Heart left ventricle (tissue), 13 donors: ENCODE measurements at regions not wholly inside any gene's neighbourhood (a gene's known extent, or its start where the extent isn't known, plus 50 kb on each side); places are given as distances from the start of the nearest gene placed in this dataset.

Experiments
- CTCF ChIP-seq, 12 donors: fragments of 200-600 bp; sonication (generic) in 4 of 12; IDR thresholded peaks; one replicate each; pipeline versions ENCODE4 v1.5.0 to v1.8.0; 2018 to 2022; ENCODE audit warnings: antibody characterized with exemption in 12 of 12, mild to moderate bottlenecking in 5 of 12
- POLR2A ChIP-seq, 2 donors: fragments of 450-650 bp; IDR thresholded peaks; one replicate each; pipeline ENCODE4 v1.6.1; 2017; ENCODE audit warnings: antibody characterized with exemption in 2 of 2, mild to moderate bottlenecking in 2 of 2, moderate library complexity in 2 of 2
- donor health status: ischemic (EF 13 %, LVEDD 7.1; RV severe dilation, severe dysfunction).
- donor health status: DM: no; HTN: yes; CAD: no.
- donor health status: DM: no; HTN: no; CAD: no.
- donor health status: ischemic (EF 25% LVEDD 6.9; RV normal size, moderate dysfunction).
- donor health status: ischemic (EF 25% LVEDD 5.7; RV mildly dilated, moderate dysfunction).
- donor health status: ischemic (EF 35%, LVEDD 5.7; RV mildly dilated, moderate dysfunction).
- donor health status: nonischemic (EF 11% LVEDD 7.7; RV severe dilation, severe dysfunction).
- donor health status: DM: yes; HTN: yes; CAD: no.
- donor health status: PGD.
- donor health status: ischemic (EF 29% LVEDD 5.4; RV normal size, mild dysfunction).
- donor health status: nonischemic (EF 23%, LVEDD 6.1; RV moderate dilation, normal function).

GRCh38 chr14:101417434-101417833 is 143.9 kb upstream of the DIO3 start:
- TF ChIP-seq POLR2A (IDR thresholded peaks at IDR 0.05) = no peak
- no peak for TF ChIP-seq CTCF (IDR thresholded peaks at IDR 0.05)
